ENCODE measurements at regions not wholly inside any gene's neighbourhood (a gene's known extent, or its start where the extent isn't known, plus 50 kb on each side); places are given as distances from the start of the nearest gene placed in this dataset.

DNA sequence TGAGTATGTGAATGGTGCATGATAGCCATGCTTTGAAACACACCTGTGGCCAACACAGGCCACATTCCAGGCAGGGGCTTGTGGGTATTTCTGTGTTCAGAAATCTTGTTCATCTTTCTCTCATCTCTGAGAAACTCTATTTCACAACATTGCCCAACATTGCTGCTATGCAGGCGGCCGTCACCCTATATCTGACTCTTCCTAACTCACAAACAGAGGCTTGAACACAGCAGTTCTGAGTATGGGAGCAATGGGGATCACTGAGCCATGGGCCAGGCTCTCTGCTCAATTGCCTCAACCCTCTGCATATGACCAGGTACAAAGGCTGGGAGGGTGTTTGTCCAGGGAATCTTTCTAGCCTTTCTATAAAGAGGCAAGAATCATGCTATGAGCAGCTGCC lies 259.9 kb downstream of the BUD13 start:
- Histone ChIP-seq H3K4me3 (replicated peaks in 1 of 4; ENCODE audit: control extremely low read depth in 1 of 4, insufficient read depth in 1 of 4, low read depth in 3 of 4, low read length in 4 of 4) (no peak overlapping the region), H2AFZ (ENCODE audit: low read length) (no peak overlapping the region), H3K36me3 (ENCODE audit: control insufficient read depth, insufficient read depth, low read length) (no peaks in the 10 kb centered on the region), H3K27ac (ENCODE audit: insufficient read depth, low read length) (no peak overlapping the region), H4K20me1 (ENCODE audit: control insufficient read depth, extremely low read depth, insufficient read depth, low read length) (no peaks in the 10 kb centered on the region), H3K79me2 (ENCODE audit: control insufficient read depth, insufficient read depth, low read length) (no peaks in the 10 kb centered on the region), H3K27me3 (ENCODE audit: control insufficient read depth, insufficient read depth, low read length) (no peaks in the 10 kb centered on the region), H3K4me1 (ENCODE audit: control insufficient read depth, extremely low read depth, insufficient read depth, low read length) (no peaks in the 10 kb centered on the region), H3K9me3 (ENCODE audit: control insufficient read depth, insufficient read depth, low read depth, low read length) (no peaks in the 10 kb centered on the region), H3K4me2 (ENCODE audit: extremely low read depth, insufficient read depth, low read length) (no peak overlapping the region), H3K9ac (ENCODE audit: insufficient read depth, low read length) (no peak overlapping the region)
- no peak for DNase-seq (ENCODE audit: low read depth in 2 of 2)
- TF ChIP-seq EZH2 (IDR thresholded peaks at IDR 0.05; ENCODE audit: low read length, missing control alignments): no peak
- TF ChIP-seq, protein P1, sequence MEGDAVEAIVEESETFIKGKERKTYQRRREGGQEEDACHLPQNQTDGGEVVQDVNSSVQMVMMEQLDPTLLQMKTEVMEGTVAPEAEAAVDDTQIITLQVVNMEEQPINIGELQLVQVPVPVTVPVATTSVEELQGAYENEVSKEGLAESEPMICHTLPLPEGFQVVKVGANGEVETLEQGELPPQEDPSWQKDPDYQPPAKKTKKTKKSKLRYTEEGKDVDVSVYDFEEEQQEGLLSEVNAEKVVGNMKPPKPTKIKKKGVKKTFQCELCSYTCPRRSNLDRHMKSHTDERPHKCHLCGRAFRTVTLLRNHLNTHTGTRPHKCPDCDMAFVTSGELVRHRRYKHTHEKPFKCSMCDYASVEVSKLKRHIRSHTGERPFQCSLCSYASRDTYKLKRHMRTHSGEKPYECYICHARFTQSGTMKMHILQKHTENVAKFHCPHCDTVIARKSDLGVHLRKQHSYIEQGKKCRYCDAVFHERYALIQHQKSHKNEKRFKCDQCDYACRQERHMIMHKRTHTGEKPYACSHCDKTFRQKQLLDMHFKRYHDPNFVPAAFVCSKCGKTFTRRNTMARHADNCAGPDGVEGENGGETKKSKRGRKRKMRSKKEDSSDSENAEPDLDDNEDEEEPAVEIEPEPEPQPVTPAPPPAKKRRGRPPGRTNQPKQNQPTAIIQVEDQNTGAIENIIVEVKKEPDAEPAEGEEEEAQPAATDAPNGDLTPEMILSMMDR (conservative IDR thresholded peaks at IDR 0.05 in 1 of 2, IDR thresholded peaks at IDR 0.05 in 1 of 2; ENCODE audit: low read depth in 1 of 2, low read length in 2 of 2): no peak

DNA sequence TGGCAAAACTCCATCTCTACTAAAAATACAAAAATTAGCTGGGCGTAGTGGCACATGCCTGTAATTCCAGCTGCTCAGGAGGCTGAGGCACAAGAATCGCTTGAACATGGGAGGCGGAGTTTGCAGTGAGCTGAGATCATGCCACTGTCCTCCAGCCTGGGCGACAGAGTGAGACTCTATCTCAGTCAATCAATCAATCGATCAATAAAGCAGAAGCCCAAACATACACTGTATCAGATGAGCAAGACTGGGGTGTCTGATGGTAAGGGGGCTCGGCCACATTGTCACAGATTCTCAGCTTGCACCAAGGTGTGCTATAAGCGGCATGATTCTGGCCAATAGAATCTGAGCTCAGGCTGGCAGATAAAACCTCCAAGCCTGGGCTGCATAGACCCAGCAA lies 261.1 kb downstream of the BUD13 start:
- Histone ChIP-seq H4K20me1 (ENCODE audit: control insufficient read depth, extremely low read depth, insufficient read depth, low read length) (no peaks in the 10 kb centered on the region), H3K4me2 (ENCODE audit: extremely low read depth, insufficient read depth, low read length) (no peak overlapping the region), H3K79me2 (ENCODE audit: control insufficient read depth, insufficient read depth, low read length) (no peaks in the 10 kb centered on the region), H3K4me1 (ENCODE audit: control insufficient read depth, extremely low read depth, insufficient read depth, low read length) (no peaks in the 10 kb centered on the region), H3K27ac (ENCODE audit: insufficient read depth, low read length) (no peak overlapping the region), H3K4me3 (replicated peaks in 1 of 4; ENCODE audit: control extremely low read depth in 1 of 4, insufficient read depth in 1 of 4, low read depth in 3 of 4, low read length in 4 of 4) (no peak overlapping the region), H3K9ac (ENCODE audit: insufficient read depth, low read length) (no peak overlapping the region), H3K36me3 (ENCODE audit: control insufficient read depth, insufficient read depth, low read length) (no peaks in the 10 kb centered on the region), H3K27me3 (ENCODE audit: control insufficient read depth, insufficient read depth, low read length) (no peaks in the 10 kb centered on the region), H2AFZ (ENCODE audit: low read length) (no peak overlapping the region), H3K9me3 (ENCODE audit: control insufficient read depth, insufficient read depth, low read depth, low read length) (no peaks in the 10 kb centered on the region)
- DNase-seq (ENCODE audit: low read depth in 2 of 2): no peak
- TF ChIP-seq, protein P1 (conservative IDR thresholded peaks at IDR 0.05 in 1 of 2, IDR thresholded peaks at IDR 0.05 in 1 of 2; ENCODE audit: low read depth in 1 of 2, low read length in 2 of 2): no peak
- no peak for TF ChIP-seq EZH2 (IDR thresholded peaks at IDR 0.05; ENCODE audit: low read length, missing control alignments)

DNA sequence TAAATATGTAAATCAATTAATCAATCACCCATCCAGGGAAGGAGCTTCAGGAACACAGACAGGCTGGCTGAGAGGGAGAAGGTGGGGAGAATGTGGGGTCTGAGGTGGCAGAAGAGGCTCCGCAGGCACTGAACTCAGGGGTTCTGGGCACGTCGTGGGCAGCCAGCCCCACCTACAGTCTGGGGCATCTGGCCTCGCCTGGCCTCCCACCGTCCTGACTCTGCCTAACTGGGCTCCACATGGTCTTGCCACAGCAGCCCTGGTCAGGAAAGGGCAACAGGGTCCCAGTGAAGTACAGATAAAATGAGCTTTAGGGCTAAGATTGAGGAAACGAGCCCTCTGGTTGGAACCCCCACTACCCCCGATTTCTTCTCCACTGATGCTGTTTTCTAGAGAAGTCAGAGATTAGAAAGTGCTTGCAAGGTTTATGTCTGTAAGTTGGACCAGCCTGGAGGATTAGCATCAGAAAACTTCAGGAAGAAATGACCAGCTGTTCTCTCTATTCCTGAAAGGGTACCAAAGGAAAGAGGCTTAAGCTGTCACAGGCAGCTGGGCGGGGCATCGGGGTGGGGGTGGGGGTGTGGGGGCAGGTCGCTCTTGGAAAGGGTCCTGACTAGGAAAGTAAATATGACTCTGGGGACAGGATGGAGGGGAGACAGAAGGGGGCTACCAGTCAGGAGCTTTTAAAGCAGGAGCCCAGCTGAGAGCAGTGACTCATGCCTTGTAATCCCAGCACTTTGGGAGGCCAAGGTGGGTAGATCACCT lies 261.7 kb downstream of the BUD13 start:
- no peak for TF ChIP-seq EZH2 (IDR thresholded peaks at IDR 0.05; ENCODE audit: low read length, missing control alignments)
- TF ChIP-seq, protein P1 (conservative IDR thresholded peaks at IDR 0.05 in 1 of 2, IDR thresholded peaks at IDR 0.05 in 1 of 2; ENCODE audit: low read depth in 1 of 2, low read length in 2 of 2): no peak
- no peak overlapping the region for H2AFZ ChIP-seq (ENCODE audit: low read length)
- no peaks in the 10 kb centered on the region for H4K20me1 ChIP-seq (ENCODE audit: control insufficient read depth, extremely low read depth, insufficient read depth, low read length)
- no peak overlapping the region for H3K4me2 ChIP-seq (ENCODE audit: extremely low read depth, insufficient read depth, low read length)
- H3K27me3 ChIP-seq (ENCODE audit: control insufficient read depth, insufficient read depth, low read length): no peaks in the 10 kb centered on the region
- H3K79me2 ChIP-seq (ENCODE audit: control insufficient read depth, insufficient read depth, low read length): no peaks in the 10 kb centered on the region
- no peak overlapping the region for H3K9ac ChIP-seq (ENCODE audit: insufficient read depth, low read length)
- no peaks in the 10 kb centered on the region for H3K4me1 ChIP-seq (ENCODE audit: control insufficient read depth, extremely low read depth, insufficient read depth, low read length)
- no peak overlapping the region for H3K4me3 ChIP-seq (replicated peaks in 1 of 4; ENCODE audit: control extremely low read depth in 1 of 4, insufficient read depth in 1 of 4, low read depth in 3 of 4, low read length in 4 of 4)
- H3K9me3 ChIP-seq (ENCODE audit: control insufficient read depth, insufficient read depth, low read depth, low read length): no peaks in the 10 kb centered on the region
- H3K27ac ChIP-seq (ENCODE audit: insufficient read depth, low read length): no peak overlapping the region
- H3K36me3 ChIP-seq (ENCODE audit: control insufficient read depth, insufficient read depth, low read length): no peaks in the 10 kb centered on the region
- no peak for DNase-seq (ENCODE audit: low read depth in 2 of 2)
